OCI-M2 (cell line): ENCODE measurements at regions not wholly inside any gene's neighbourhood (a gene's known extent, or its start where the extent isn't known, plus 50 kb on each side); places are given as distances from the start of the nearest gene placed in this dataset.

ENCODE experiments used
- DNase-seq: peaks from one replicate; lab custom pipeline; 2025; ENCODE audit not compliant: unreplicated experiment; lab: John Stamatoyannopoulos, UW

DNA sequence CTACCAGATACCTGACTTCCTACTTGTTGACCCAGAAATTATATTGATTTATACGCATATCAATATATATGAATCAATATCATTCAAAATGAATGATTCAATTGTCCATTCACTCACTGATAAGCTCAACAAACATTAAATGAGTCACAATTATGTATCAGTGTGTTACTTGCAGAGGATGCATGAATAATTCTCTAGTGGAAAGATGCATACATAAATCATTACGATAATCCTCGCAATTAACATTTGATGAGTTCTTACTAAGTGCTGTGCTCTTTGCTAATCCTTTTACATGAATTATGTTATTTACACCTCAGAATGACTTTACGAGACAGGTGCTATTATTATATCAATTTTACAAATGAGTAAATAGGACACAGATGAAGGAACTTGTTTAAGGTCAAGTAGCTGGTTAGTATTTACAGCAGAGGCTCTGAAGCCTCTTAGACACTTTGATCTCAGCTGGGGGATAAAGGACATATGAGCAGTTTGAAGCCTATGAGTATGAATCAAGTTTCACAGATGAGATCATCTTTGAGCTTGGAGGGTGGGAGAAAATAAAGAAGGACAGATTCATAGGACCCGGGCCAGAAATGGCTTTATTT, 112.8 kb upstream of the ADAMTS5 start:
- no peak for DNase-seq

DNA sequence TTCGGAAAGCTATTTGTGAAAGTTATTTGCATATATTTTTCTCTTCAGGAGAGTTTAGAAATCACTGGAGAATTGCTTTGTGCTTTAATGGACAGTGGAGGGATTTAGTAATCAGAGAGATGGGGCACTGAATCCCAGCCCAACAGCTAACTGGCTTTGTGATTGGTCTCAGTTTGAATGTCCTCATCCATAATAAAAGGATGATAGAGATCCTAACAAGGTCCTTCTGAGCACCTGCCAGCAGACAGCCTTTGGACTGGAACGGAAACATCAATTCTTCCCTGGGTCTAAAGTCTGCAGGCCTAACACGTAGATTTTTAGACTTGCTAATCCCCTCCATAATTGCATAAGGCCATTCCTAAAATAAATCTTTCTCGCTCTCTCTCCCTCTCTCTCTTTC, 112.0 kb upstream of the ADAMTS5 start:
- DNase-seq, result no peak

GRCh38 chr21:27077501-27077900, 110.6 kb upstream of the ADAMTS5 start:
- no peak for DNase-seq

DNA sequence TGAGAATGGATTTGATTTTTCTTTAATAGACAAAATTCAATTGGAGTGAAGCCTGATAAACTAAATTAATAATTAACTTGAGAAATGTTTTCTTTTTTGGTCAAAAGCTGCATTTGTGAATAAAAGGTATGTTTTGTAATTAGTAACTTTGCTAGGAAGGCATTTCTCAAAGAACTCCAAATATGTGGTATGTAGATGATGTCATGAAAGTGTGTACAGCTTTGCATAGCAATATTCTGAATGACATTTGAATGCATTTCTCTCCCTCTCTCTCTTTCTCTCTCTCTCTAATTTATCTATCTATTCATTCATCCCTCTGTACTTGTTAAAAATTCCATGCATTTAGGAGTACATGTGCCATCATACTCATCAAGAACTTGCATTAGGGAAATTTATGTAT, 109.1 kb upstream of the ADAMTS5 start:
- no peak for DNase-seq

DNA sequence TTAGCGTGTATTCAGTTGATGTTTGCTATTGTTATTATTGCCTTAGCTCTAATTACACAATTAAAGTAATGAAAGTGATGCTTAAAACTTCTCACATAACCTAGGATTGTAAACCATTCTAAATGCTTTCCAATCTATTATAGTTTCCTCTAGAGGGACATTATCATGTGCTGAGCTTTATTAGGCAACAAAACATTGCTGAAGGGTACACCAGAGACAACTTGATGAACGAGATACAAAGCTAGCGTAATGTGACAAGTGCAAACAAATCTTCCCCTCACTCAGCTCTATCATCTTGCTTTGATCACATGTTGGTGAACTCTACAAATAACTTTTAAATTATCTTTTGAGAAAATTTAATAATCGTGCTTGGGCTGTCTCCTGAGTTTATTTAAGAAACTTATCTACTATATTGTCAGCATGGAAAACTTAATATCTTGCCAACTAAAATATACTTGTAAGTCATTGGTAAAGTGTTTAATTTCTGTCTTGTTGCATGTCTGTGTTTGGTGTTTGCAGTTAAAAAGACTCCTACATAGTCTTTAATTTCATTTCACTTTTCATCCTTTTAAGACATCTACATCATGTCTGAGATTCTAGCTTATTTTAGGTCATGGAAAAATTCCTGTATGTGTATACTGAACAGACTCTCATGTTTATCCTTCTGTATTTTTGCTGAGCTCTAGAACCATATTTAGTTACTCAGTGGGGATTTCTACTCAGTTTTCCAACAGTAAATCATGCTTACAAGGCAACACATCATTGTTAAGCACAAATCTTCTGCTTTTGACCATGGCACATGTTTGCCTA, 104.2 kb upstream of the ADAMTS5 start:
- DNase-seq, result no peak

DNA sequence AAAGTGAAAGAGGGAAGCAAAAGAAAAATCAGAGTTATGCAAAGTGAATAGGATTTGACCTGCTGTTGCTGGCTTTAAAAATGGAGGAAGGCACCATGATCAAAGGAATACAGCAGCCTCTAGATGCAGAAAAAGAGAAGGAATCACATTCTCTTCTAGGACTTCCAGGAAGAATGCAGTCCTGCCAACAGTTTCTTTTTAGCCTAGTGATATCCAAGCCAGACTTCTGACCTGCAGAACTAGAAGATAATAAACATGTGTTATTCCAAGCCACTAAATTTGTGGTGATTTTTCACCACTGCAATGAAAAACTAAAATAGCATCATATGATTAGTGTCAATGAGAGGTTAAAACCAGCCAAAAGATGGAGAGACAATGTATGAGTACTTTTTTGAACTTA, 101.9 kb upstream of the ADAMTS5 start:
- no peak for DNase-seq

DNA sequence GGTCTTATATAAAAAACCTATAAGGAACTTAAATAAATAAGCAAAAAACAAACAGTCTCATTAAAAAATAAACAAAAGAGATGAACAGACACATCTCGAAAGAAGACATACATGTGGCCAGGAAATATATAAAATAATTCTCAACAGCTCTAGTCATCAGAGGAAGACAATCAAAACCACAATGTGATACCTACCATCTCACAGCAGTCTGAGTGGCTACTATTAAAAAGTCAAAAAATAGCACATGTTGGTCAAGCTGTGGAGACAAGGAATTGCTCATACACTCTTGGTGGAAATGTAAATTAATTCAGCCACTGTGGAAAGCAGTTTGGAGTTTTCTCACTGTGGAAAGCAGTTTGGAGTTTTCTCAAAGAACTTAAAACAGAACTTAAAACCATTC, 100.3 kb upstream of the ADAMTS5 start:
- no peak for DNase-seq

DNA sequence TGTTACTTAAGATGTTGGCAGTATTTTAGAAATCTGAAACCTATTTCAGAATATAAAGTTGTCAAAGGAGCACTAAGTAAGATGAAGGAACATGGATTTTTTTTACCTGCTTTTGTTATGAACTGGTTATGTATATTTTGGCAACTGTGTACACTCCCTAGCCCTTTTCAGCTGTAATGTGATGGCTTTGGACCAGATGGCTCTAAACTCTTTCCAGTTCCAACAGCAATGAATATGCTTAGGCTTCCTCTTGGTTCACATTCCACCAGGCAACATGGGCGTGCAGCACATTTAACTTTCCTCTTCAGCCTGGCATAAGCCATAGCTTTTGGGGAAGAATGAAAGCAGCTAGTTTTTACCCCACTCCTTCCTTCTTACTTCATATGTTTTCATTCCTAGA, 95.6 kb upstream of the ADAMTS5 start:
- DNase-seq, result no peak

DNA sequence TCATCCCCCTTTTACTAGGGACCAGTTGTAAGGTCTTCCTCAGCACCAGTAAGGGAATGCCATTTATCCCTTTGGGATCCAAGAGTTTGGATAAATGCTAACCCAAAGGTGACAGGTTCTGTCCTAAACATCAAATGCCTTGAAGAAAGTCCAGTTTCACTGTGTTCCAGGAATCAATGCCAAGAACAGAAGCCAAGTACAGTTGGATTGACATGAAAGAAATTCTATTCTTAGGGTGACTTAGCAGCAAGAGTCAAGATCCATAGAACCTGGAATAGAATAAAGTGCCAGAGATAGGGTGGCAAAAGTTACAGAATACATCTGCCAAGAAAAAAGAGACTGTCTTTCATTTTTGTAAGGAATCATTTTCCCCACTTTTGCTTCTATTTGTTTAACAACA, 94.9 kb upstream of the ADAMTS5 start:
- DNase-seq, result no peak

DNA sequence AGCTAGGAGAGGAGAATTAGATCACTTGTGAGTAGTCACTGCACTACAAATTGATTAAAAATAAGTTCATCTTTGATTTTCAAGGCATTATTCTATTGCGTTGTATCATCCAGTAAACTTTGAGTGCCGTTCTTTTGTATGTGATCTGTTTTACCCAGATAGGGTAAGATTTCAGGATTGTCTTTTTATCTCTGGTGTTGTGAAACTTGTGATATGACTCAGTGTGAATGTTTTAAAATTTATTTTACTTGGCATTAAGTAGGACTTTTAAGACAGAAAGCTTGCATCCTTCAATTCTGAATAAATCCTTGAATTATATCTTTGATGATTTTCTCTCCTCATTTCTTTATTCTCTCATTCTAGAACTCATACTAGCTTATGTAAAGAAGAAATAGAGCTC, 93.3 kb upstream of the ADAMTS5 start:
- no peak for DNase-seq

DNA sequence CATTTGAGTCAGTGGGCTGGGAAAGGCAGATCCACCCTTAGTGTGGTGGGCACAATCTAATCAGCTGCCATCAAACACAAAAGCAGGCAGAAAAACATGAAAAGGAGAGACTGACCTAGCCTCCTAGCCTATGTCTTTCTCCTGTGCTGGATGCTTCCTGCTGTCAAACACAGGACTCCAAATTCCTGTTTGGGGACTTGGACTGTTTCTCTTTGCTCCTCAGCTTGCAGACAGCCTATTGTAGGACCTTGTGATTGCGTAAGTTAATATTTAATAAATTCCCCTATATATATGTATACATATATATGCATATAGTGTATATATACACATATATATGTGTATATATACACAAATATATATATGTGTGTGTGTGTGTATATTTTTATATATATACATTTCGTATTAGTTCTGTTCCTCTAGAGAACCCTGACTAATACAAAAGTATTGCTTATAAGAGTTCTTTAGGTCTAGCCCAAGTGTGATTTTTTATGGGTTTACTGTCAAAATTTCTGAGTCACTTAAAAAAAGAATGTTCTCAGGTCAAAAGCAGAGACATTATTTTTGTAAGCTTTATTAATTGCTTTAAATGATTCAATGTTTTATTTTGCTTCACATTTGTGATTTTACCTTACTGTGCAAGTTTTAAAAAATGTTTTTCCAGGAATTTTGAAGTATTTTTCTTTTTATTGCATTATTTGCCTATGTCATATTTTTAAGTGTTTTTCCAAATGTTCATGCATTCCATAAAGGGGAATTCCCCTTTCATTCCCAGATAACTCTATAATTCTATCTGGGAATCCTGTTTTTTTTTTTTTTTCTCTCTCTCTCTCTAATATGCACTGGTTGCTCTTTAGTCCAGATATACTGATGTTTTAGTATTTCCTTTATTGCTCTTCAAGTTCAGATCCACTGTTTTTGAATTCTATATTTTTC, 92.1 kb upstream of the ADAMTS5 start:
- no peak for DNase-seq

GRCh38 chr21:27057997-27058396, 91.1 kb upstream of the ADAMTS5 start:
- DNase-seq, result no peak

GRCh38 chr21:27047658-27048314, 80.9 kb upstream of the ADAMTS5 start:
- DNase-seq, result no peak

DNA sequence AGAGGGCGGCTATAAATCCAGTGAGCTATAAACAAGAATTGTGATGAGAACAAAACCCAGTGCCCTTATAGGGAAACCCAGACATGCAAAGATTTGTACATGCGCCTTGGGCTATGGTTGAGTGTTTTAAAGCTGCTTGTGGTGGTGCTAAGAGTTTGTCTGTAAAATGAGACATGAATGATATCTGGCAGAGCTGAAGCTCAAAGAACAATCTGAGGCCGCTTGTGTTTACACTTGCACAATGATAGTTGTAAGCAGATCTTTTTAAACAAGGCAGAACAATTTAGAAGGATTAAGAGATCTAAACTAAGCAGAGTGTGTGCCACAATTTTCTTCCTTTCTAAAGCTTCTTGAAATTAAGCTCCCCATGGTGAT, 80.4 kb upstream of the ADAMTS5 start:
- DNase-seq, result no peak

DNA sequence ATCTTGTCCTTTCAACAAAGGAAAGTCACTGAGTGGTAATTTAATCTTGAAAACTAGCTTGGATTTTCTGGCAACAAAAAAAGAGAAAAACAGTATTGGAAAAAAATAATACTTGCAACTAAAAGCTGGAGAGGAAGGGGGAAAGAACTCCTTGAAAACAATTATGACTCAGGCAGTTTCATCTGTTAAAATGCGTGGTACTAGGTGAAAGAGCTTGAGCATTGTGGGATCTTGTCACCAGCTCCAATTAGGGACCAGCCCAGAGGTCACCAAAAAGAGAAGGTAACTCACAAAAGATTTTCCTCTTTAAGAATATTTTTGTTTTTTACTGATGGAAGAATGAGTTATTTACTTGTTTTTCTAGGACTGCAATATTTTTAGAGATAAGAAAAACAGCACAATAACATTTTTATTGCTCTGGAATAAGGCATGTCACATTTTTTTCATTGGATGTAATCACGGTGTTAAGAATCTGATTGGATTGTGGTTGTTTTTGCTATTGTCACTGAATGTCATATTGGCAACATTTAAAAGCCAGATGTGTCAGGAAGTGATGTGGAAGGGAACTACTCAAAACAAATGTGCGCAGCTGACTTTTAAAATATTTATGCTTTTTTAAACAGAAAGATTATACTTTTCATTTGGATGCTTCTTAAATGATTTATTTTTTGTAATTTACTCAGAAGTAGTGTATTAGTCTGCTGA, 78.5 kb upstream of the ADAMTS5 start:
- no peak for DNase-seq

GRCh38 chr21:27043377-27043776, 76.5 kb upstream of the ADAMTS5 start:
- DNase-seq, result no peak

DNA sequence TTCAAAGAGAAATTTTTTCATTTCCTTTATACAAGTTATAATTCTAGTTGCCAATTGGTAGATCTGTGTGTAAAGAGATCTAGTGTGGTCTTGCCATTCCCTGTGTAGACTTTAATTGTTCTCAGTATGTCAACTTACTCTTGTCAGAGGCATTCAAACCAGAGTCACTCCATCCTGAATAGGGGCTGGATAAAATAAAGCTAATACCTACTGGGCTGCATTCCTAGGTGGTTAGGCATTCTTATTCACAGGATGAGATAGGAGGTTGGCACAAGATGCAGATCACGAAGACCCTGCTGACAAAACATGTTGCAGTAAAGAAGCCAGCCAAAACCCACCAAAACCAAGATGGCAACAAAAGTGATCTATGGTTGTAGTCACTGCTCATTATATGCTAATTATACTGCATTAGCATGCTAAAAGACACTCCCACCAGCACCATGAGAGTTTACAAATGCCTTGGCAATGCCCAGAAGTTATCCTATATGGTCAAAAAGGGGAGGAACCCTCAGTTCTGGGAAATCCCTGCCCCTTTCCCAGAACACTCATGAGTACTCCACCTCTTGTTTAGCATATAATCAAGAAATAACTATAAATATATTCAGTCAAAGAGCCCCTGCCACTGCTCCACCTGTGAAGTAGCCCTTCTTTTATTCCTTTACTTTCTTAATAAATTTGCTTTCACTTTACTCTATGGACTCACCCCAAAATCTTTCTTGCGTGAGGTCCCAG, 74.0 kb upstream of the ADAMTS5 start:
- DNase-seq, result no peak

- no peak for DNase-seq
Observed at GRCh38 chr21:27036736-27037301, 69.9 kb upstream of the ADAMTS5 start.

GRCh38 chr21:27035791-27036190, 68.9 kb upstream of the ADAMTS5 start:
- no peak for DNase-seq

- no peak for DNase-seq
Observed at GRCh38 chr21:27034796-27035195, 67.9 kb upstream of the ADAMTS5 start.
